Stimulated activated CD4-positive, alpha-beta T cell treated with anti-CD3 and anti-CD28 coated beads, Interleukin-15, amount 100 ng/mL, for 48 hours (primary cell): ENCODE measurements at regions not wholly inside any gene's neighbourhood (a gene's known extent, or its start where the extent isn't known, plus 50 kb on each side); places are given as distances from the start of the nearest gene placed in this dataset.
A peak's percentile ranks its signal among the peaks of the same experiment; 100 is the strongest.

ENCODE experiments used
- DNase-seq, 2 donors: peaks; one replicate each; pipeline ENCODE4 v3.0.0-alpha.2; 2020; ENCODE audit warnings: low read depth in 2 of 2

GRCh38 chr2:217625557-217626169 is 377.1 kb downstream of the TNS1 start:
- no peak for DNase-seq

- no peak for DNase-seq
These were observed 379.4 kb downstream of the TNS1 start for GRCh38 chr2:217623281-217623912.

- no peak for DNase-seq
These were observed 380.4 kb downstream of the TNS1 start for GRCh38 chr2:217622205-217623060.

GRCh38 chr2:217621391-217621801 is 381.4 kb downstream of the TNS1 start:
- DNase-seq = no peak

GRCh38 chr2:217618744-217619143 is 384.1 kb downstream of the TNS1 start:
- no peak for DNase-seq

- no peak for DNase-seq
These were observed 385.2 kb downstream of the TNS1 start for GRCh38 chr2:217617616-217618022.

GRCh38 chr2:217616936-217617335 is 385.9 kb downstream of the TNS1 start:
- no peak for DNase-seq

GRCh38 chr2:217615171-217615570 is 387.6 kb downstream of the TNS1 start:
- no peak for DNase-seq

GRCh38 chr2:217614498-217614897 is 388.3 kb downstream of the TNS1 start:
- DNase-seq = no peak

GRCh38 chr2:217614096-217614495 is 388.7 kb downstream of the TNS1 start:
- no peak for DNase-seq

- no peak for DNase-seq
These were observed 389.9 kb downstream of the TNS1 start for GRCh38 chr2:217612920-217613319.

- DNase-seq = no peak
These were observed 390.6 kb downstream of the TNS1 start for GRCh38 chr2:217612211-217612610.

GRCh38 chr2:217611626-217612127 is 391.1 kb downstream of the TNS1 start:
- DNase-seq = no peak

GRCh38 chr2:217611056-217611455 is 391.7 kb downstream of the TNS1 start:
- DNase-seq = no peak

GRCh38 chr2:217610401-217610814 is 392.4 kb downstream of the TNS1 start:
- peak; percentile 51 to 58 for DNase-seq

GRCh38 chr2:217609952-217610351 is 392.8 kb downstream of the TNS1 start:
- no peak for DNase-seq

- no peak for DNase-seq
These were observed 396.5 kb downstream of the TNS1 start for GRCh38 chr2:217606296-217606695.

- no peak for DNase-seq
These were observed 398.1 kb downstream of the TNS1 start for GRCh38 chr2:217604527-217605194.

GRCh38 chr2:217601601-217602000 is 401.2 kb downstream of the TNS1 start:
- DNase-seq = no peak

GRCh38 chr2:217599906-217600305 is 402.9 kb downstream of the TNS1 start:
- no peak for DNase-seq

GRCh38 chr2:217597681-217598080 is 405.1 kb downstream of the TNS1 start:
- DNase-seq = no peak

GRCh38 chr2:217597145-217597544 is 405.6 kb downstream of the TNS1 start:
- DNase-seq = no peak
